Mesenchymal stem cell (in vitro differentiated cells and primary cell): ENCODE measurements at regions not wholly inside any gene's neighbourhood (a gene's known extent, or its start where the extent isn't known, plus 50 kb on each side); places are given as distances from the start of the nearest gene placed in this dataset.

Experiments used
- DNase-seq: peaks from one replicate; pipeline ENCODE4 v3.0.0-alpha.2; 2013
- H2AFZ ChIP-seq: one replicate; pipeline ENCODE4 v1.6.1; 2013; ENCODE audit warnings: low read depth, mild to moderate bottlenecking, control low read depth, inconsistent platforms, low read length, moderate library complexity
- H2AK5ac ChIP-seq: 2 replicates; pipeline ENCODE4 v1.6.1; 2013; ENCODE audit warnings: low read length, moderate library complexity, mild to moderate bottlenecking, inconsistent platforms; ENCODE audit not compliant: severe bottlenecking
- H2BK120ac ChIP-seq: one replicate; pipeline ENCODE4 v1.6.1; 2013; ENCODE audit warnings: low read depth, mild to moderate bottlenecking, inconsistent platforms, low read length, moderate library complexity
- H2BK12ac ChIP-seq, 2 experiments: one replicate each; pipeline ENCODE4 v1.6.1; 2013; ENCODE audit warnings: inconsistent platforms in 2 of 2, low read length in 2 of 2, mild to moderate bottlenecking in 2 of 2, moderate library complexity in 2 of 2, control low read depth in 1 of 2
- H2BK15ac ChIP-seq: one replicate; pipeline ENCODE4 v1.6.1; 2013; ENCODE audit warnings: mild to moderate bottlenecking, low read depth, inconsistent platforms; ENCODE audit not compliant: poor library complexity, severe bottlenecking
- H2BK5ac ChIP-seq: 2 replicates; pipeline ENCODE4 v1.6.1; 2013; ENCODE audit warnings: low read depth, mild to moderate bottlenecking, low read length, control low read depth, inconsistent platforms; ENCODE audit not compliant: poor library complexity, severe bottlenecking
- H3K14ac ChIP-seq, 2 experiments: one replicate each; pipeline ENCODE4 v1.6.1; 2013; ENCODE audit warnings: inconsistent platforms in 2 of 2, low read length in 2 of 2, control low read depth in 1 of 2, mild to moderate bottlenecking in 1 of 2, moderate library complexity in 1 of 2
- H3K18ac ChIP-seq, 2 experiments: one replicate each; pipeline ENCODE4 v1.6.1; 2013; ENCODE audit warnings: inconsistent platforms in 2 of 2, low read length in 2 of 2, control low read depth in 1 of 2, low read depth in 1 of 2, mild to moderate bottlenecking in 1 of 2
- H3K23ac ChIP-seq, 2 experiments: one replicate each; pipeline ENCODE4 v1.6.1; 2013; ENCODE audit warnings: inconsistent platforms in 2 of 2, low read length in 2 of 2, mild to moderate bottlenecking in 2 of 2, moderate library complexity in 2 of 2, control low read depth in 1 of 2
- H3K27ac ChIP-seq: 2 replicates; pipeline ENCODE4 v1.5.1; 2013; ENCODE audit warnings: mild to moderate bottlenecking, moderate library complexity, low read length, control low read depth, inconsistent platforms; ENCODE audit not compliant: poor library complexity, severe bottlenecking
- H3K27me3 ChIP-seq, 2 experiments: 2 replicates each; pipeline versions ENCODE4 v1.6.1 to v1.7.0; 2013; ENCODE audit warnings: low read length in 2 of 2, mild to moderate bottlenecking in 2 of 2, moderate library complexity in 2 of 2, control low read depth in 1 of 2, inconsistent platforms in 1 of 2; ENCODE audit not compliant: control insufficient read depth in 1 of 2, insufficient read depth in 1 of 2
- H3K36me3 ChIP-seq, 2 experiments: 2 replicates each; pipeline versions ENCODE4 v1.6.1 to v1.7.0; 2013; ENCODE audit warnings: low read length in 2 of 2, control low read depth in 1 of 2, inconsistent platforms in 1 of 2, low read depth in 1 of 2, mild to moderate bottlenecking in 1 of 2; ENCODE audit not compliant: insufficient read depth in 2 of 2, control insufficient read depth in 1 of 2
- H3K4ac ChIP-seq, 2 experiments: one replicate each; pipeline ENCODE4 v1.6.1; 2013; ENCODE audit warnings: inconsistent platforms in 2 of 2, low read length in 2 of 2, mild to moderate bottlenecking in 2 of 2, moderate library complexity in 2 of 2, control low read depth in 1 of 2, low read depth in 1 of 2
- H3K4me1 ChIP-seq: 2 replicates; pipeline ENCODE4 v1.6.1; 2013; ENCODE audit warnings: low read depth, low read length, control low read depth; ENCODE audit not compliant: control insufficient read depth, insufficient read depth
- H3K4me2 ChIP-seq: 2 replicates; pipeline ENCODE4 v1.6.1; 2013; ENCODE audit warnings: low read length, mild to moderate bottlenecking, inconsistent platforms; ENCODE audit not compliant: poor library complexity, severe bottlenecking
- H3K4me3 ChIP-seq, 2 experiments: 2 replicates each; pipeline versions ENCODE4 v1.5.1 to v1.7.0; 2013; ENCODE audit warnings: low read length in 2 of 2, mild to moderate bottlenecking in 2 of 2, control low read depth in 1 of 2, low read depth in 1 of 2; ENCODE audit not compliant: insufficient read depth in 1 of 2
- H3K79me1 ChIP-seq: replicated peaks from 2 replicates; pipeline ENCODE4 v1.6.1; 2013; ENCODE audit warnings: mild to moderate bottlenecking, control low read depth, low read length, inconsistent platforms; ENCODE audit not compliant: poor library complexity, severe bottlenecking
- H3K9ac ChIP-seq: 2 replicates; pipeline ENCODE4 v1.7.0; 2013; ENCODE audit warnings: mild to moderate bottlenecking, low read length, moderate library complexity
- H3K9me3 ChIP-seq: 2 replicates; pipeline ENCODE4 v1.7.0; 2013; ENCODE audit warnings: mild to moderate bottlenecking, low read length; ENCODE audit not compliant: control insufficient read depth
- H4K8ac ChIP-seq: one replicate; pipeline ENCODE4 v1.6.1; 2013; ENCODE audit warnings: inconsistent platforms, mild to moderate bottlenecking, low read length, moderate library complexity
- H4K91ac ChIP-seq: one replicate; pipeline ENCODE4 v1.6.1; 2013; ENCODE audit warnings: mild to moderate bottlenecking, low read length, inconsistent platforms
- WGBS: methylation state at CpG from one replicate; pipeline ENCODE4 v1.1.7; 2013; ENCODE audit warnings: mixed read lengths; 5-methylcytosine and 5-hydroxymethylcytosine counted together

GRCh38 chr3:139122612-139123011 is 77.9 kb upstream of the PRR23C start:
- peaks cover 13% of the 10 kb centered on the region for H3K4me1 ChIP-seq
- no peak overlapping the region for H4K91ac ChIP-seq
- H2BK120ac ChIP-seq, result no peak overlapping the region
- H2AFZ ChIP-seq, result no peak overlapping the region
- no peak overlapping the region for H3K9ac ChIP-seq
- no peaks in the 10 kb centered on the region for H3K36me3 ChIP-seq
- no peak overlapping the region for H2BK5ac ChIP-seq
- no peak overlapping the region for H2BK12ac ChIP-seq
- H3K4ac ChIP-seq, result no peak overlapping the region
- H3K79me1 ChIP-seq, result no peaks in the 10 kb centered on the region
- WGBS, result 54% methylated on average over 2 of the region's 2 CpGs
- no peak overlapping the region for H3K4me3 ChIP-seq
- no peak overlapping the region for H3K27ac ChIP-seq
- no peak overlapping the region for H2BK15ac ChIP-seq
- no peak for DNase-seq
- no peak overlapping the region for H3K23ac ChIP-seq
- no peak overlapping the region for H3K4me2 ChIP-seq
- no peak overlapping the region for H3K18ac ChIP-seq
- H3K9me3 ChIP-seq, result no peaks in the 10 kb centered on the region
- H4K8ac ChIP-seq, result no peak overlapping the region
- H3K27me3 ChIP-seq, result peaks cover 0 to 14% of the 10 kb centered on the region in 2 experiments
- no peak overlapping the region for H3K14ac ChIP-seq
- H2AK5ac ChIP-seq, result no peak overlapping the region

GRCh38 chr3:139123377-139124095 is 78.8 kb upstream of the PRR23C start:
- no peak overlapping the region for H3K4me2 ChIP-seq
- peaks cover 13% of the 10 kb centered on the region for H3K4me1 ChIP-seq
- H3K27me3 ChIP-seq, result peaks cover 0 to 14% of the 10 kb centered on the region in 2 experiments
- H3K9me3 ChIP-seq, result no peaks in the 10 kb centered on the region
- no peak overlapping the region for H2BK12ac ChIP-seq
- no peak for DNase-seq
- no peak overlapping the region for H3K18ac ChIP-seq
- H3K23ac ChIP-seq, result no peak overlapping the region
- H3K79me1 ChIP-seq, result no peaks in the 10 kb centered on the region
- H2BK120ac ChIP-seq, result no peak overlapping the region
- no peak overlapping the region for H3K4me3 ChIP-seq
- H3K36me3 ChIP-seq, result no peaks in the 10 kb centered on the region
- no peak overlapping the region for H3K27ac ChIP-seq
- H2BK15ac ChIP-seq, result no peak overlapping the region
- no peak overlapping the region for H2BK5ac ChIP-seq
- no peak overlapping the region for H3K4ac ChIP-seq
- no peak overlapping the region for H3K9ac ChIP-seq
- H2AK5ac ChIP-seq, result no peak overlapping the region
- H4K8ac ChIP-seq, result no peak overlapping the region
- no peak overlapping the region for H4K91ac ChIP-seq
- WGBS, result 75% methylated on average over 9 of the region's 10 CpGs
- H2AFZ ChIP-seq, result no peak overlapping the region
- no peak overlapping the region for H3K14ac ChIP-seq

DNA sequence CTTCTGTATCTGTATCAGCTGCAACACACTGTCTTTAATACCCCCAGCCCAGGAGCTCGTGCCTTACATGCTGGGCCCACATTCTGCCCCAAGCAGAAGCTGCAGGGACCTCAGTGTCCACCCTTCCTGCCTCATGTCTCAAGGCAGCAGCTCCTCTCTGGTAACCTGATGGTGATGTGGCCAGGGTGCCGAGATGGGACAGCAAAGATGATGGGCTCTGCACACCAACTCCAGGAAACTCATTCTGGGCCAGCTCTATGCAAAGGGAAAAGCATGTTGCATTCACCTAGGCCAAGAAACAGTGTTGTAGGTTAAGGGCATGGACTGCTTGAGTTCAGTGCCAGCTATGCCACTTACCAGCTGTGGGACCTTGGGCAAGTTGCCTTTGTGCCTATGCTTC is 79.5 kb upstream of the PRR23C start:
- no peak overlapping the region for H3K23ac ChIP-seq
- H3K4me3 ChIP-seq, result no peak overlapping the region
- H2BK15ac ChIP-seq, result no peak overlapping the region
- no peak overlapping the region for H4K8ac ChIP-seq
- H3K27me3 ChIP-seq, result peaks cover 0 to 14% of the 10 kb centered on the region in 2 experiments
- H3K9ac ChIP-seq, result no peak overlapping the region
- H3K79me1 ChIP-seq, result no peaks in the 10 kb centered on the region
- no peak overlapping the region for H2BK12ac ChIP-seq
- H3K18ac ChIP-seq, result no peak overlapping the region
- no peak overlapping the region for H3K27ac ChIP-seq
- H2BK5ac ChIP-seq, result no peak overlapping the region
- H3K4me2 ChIP-seq, result no peak overlapping the region
- H2AFZ ChIP-seq, result no peak overlapping the region
- peaks cover 13% of the 10 kb centered on the region for H3K4me1 ChIP-seq
- H2BK120ac ChIP-seq, result no peak overlapping the region
- no peak overlapping the region for H3K14ac ChIP-seq
- DNase-seq, result no peak
- 37% methylated on average over 2 of the region's 2 CpGs for WGBS
- H3K36me3 ChIP-seq, result no peaks in the 10 kb centered on the region
- H3K9me3 ChIP-seq, result no peaks in the 10 kb centered on the region
- no peak overlapping the region for H4K91ac ChIP-seq
- no peak overlapping the region for H3K4ac ChIP-seq
- H2AK5ac ChIP-seq, result no peak overlapping the region

GRCh38 chr3:139127101-139127500 is 82.4 kb upstream of the PRR23C start:
- WGBS, result no CpG with 5 or more reads among the region's 1 CpG
- no peak overlapping the region for H3K27ac ChIP-seq
- H2BK12ac ChIP-seq, result no peak overlapping the region
- no peak overlapping the region for H4K8ac ChIP-seq
- H2AFZ ChIP-seq, result no peak overlapping the region
- H3K36me3 ChIP-seq, result no peaks in the 10 kb centered on the region
- no peak overlapping the region for H2BK120ac ChIP-seq
- no peak overlapping the region for H3K4me3 ChIP-seq
- peaks cover 10 to 28% of the 10 kb centered on the region in 2 experiments for H3K27me3 ChIP-seq
- no peak overlapping the region for H2AK5ac ChIP-seq
- H4K91ac ChIP-seq, result no peak overlapping the region
- no peak overlapping the region for H2BK5ac ChIP-seq
- H3K4me2 ChIP-seq, result no peak overlapping the region
- no peak overlapping the region for H3K4ac ChIP-seq
- H3K9ac ChIP-seq, result no peak overlapping the region
- no peaks in the 10 kb centered on the region for H3K9me3 ChIP-seq
- no peak overlapping the region for H3K23ac ChIP-seq
- no peak for DNase-seq
- no peak overlapping the region for H3K18ac ChIP-seq
- no peak overlapping the region for H3K14ac ChIP-seq
- H2BK15ac ChIP-seq, result no peak overlapping the region
- no peaks in the 10 kb centered on the region for H3K4me1 ChIP-seq
- no peaks in the 10 kb centered on the region for H3K79me1 ChIP-seq
